ENCODE measurements at regions not wholly inside any gene's neighbourhood (a gene's known extent, or its start where the extent isn't known, plus 50 kb on each side); places are given as distances from the start of the nearest gene placed in this dataset.
A peak's percentile ranks its signal among the peaks of the same experiment; 100 is the strongest.

DNA sequence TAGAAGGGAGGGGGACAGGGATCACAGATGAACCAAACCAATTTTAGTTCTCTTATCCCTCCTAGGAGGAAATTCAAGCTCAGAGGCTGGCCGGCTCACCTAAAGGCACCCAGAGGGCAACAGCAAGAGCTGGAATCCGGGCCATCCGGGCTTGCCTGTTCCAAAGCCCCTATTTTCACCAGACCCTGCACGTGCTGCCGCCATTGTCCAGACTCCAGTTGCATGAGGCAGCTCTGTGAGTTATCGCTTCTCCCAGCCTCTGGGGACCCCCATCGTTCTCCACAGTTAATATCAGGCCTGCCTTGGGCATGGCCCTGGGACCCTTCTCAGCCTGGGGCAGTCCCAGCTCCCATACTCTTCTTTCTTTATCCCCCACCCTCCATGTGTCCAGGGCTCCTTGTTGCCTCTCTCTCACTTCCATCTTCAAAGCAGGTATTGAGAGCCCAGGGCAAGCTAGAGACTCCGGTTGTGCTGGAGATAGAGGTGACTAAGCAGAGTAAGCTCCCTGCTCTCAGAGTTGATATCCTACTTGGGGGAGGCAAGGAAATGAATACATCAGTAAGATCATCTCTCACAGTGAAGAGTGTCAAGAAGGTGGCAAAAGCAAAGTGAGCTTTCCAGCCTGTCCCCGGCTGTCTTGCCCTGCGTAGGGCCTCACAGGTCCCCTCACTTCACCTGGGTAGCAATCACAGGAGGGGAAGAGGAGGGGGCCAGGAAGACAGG is 322.8 kb downstream of the UACA start:
- DNase-seq = no peak

DNA sequence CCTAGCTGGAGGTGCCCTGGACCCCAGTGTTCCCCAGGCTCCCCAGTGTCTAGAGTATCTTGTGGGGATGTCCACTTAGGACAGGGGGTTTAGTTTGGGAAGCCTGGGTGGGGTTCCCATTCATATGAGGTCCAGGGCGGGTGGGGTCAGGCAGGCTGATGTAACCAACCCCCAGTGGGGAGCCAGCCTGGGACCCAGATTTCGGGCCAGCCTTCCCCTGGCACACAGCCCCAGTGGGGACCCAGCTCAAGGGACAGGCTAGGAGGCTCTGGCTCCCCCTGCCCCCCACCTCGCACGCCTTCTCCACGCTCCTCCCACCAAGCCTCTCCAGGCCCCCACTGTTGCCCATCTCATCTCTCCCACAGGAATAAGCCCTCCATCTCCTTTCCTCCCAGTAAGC is 323.5 kb downstream of the UACA start:
- DNase-seq = no peak

DNA sequence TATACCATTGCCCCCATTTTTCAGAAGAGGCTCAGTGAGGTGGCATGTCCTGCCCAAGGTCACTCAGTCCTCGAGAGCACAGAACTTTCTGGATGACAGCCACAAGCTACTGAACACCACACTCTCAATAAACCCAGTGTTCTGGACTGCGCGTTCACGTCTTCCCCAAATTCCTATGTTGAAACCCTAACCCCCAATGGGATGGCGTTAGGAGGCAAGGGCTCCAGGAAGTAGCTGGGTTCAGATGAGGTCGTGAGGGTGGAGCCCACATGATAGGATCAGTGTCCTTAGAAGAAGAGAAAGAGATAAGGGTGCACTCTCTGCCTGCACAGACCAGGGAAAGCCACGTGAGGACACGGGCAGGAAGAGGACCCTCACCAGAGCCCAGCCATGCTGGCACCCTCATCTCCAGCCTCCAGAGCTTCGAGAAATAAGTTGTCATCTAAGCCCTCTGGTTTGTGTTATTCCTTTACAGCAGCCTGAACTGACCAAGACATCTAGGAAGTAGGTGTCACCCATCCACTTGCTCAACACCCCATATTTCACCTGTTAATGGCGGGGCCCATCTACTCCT is 324.0 kb downstream of the UACA start:
- no peak for DNase-seq

DNA sequence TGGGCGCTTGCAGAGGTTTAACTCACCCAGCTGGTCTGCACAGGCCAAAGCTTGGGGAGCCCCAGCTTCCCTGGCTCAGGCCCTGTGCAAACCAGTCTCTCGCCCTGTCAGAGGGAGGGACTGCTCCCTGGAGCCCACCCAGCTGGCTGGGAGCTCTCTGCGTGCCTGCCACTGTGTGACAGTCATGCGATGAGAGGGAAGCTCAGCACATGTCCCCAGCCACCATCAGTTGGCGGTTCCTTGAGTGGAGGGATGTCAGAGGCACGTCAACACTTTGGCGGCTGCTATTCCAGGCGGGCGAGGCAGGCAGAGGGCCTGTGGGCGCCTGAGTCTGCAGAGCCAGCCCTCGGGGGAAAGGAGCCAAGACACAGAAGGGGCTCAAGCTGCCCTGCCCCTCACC is 324.6 kb downstream of the UACA start:
- DNase-seq = no peak

DNA sequence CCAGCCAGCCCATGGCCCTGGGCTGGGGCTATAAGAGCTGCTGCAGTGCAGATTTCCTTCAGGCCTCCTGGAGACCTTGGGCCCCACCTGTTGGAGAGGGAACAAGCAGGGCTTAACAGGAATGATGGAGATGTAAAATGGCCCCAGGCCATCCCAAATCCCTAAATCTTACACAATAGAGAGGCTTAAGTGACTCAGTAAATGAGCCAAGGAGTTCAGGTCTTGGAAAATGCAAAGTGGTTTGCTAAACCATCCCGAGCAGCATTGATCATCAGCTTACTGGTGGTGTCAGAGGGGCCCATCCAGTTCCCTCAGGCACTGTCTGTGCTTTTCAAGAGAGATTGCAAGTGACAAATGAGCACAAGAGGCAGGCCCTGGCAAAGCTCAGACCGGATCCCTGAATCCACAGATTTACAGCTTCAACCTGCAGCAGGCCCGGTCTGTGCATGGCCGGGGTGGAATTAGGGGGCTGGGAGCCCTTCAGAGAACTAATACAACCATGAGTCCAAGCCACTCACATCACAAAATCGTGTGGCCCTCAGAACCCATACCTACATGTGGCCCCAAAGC is 325.4 kb downstream of the UACA start:
- no peak for DNase-seq

DNA sequence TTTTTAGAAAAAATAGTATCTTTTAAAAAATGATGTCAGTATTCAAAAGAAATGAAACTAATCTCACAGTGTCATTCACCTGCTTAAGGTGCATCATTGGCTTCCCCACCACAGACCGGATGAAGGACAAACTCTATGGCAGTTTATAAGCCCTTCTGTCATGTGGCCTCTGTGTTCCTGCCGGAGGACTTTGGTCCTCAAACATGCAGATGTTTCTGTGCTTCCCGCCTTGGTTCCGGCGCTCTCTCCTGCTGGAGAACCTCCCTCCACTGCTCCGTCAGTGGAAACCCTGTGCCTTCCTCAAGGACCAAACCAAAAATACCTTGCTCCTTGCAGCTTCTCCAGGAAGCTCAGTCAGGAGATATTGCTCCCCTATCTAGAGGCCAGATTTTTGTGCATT is 326.3 kb downstream of the UACA start:
- DNase-seq = no peak

DNA sequence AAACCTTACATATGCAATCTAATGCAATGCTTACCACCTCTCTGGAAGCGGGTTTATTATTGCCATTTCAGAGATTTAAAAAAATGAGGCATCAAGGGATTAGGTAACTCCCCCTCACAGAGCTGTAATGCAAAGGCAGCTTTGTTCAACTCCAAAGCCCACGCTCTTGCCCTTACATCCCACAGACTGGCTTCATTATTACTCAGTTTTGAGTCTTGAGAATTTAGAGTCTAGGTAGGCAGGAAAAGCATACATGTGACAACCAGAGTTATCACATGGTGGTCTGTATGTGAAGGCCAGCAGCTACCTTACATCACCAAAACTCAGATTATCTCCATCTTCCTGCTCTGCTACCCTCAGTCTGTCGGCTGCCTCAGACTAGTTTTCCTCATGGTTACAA is 326.9 kb downstream of the UACA start:
- no peak for DNase-seq

DNA sequence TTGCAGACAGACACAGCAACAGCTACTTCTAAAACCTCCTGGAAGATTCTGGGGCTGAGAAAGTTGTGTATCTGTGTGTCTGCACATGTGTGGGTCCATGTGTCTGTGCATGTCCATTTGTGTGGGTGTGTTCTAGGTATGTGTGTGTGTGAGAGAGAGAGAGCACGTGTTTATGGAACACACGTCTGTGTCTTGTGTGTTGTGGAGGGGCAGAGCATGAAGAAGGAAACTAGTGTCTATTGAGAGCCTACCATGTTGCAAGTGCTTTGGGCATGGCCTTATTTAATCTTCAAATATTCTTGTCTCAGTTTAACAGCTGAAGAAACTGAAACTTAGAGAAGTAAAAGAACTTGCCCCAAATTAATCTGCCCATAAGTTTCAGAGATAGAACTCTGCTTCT is 327.5 kb downstream of the UACA start:
- DNase-seq = no peak

DNA sequence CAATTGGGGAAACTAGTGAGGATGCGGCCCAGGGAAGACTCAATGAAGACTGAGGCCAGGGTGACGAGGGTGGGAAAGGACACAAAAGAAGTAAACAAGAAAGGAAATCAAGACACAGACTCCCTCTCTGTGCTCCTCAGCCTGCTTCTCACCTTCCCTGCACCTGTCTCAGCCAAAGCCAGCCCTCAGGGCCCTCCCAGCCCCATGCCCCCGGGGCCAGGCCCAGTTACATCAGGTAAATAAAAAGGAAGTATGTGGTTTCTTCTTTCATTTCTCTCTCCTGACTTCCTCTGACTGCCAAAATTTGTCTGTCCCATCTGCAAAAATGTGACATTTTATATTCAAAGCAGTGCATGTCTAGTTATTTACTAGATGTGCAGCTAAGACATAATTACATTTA is 328.0 kb downstream of the UACA start:
- DNase-seq = no peak

DNA sequence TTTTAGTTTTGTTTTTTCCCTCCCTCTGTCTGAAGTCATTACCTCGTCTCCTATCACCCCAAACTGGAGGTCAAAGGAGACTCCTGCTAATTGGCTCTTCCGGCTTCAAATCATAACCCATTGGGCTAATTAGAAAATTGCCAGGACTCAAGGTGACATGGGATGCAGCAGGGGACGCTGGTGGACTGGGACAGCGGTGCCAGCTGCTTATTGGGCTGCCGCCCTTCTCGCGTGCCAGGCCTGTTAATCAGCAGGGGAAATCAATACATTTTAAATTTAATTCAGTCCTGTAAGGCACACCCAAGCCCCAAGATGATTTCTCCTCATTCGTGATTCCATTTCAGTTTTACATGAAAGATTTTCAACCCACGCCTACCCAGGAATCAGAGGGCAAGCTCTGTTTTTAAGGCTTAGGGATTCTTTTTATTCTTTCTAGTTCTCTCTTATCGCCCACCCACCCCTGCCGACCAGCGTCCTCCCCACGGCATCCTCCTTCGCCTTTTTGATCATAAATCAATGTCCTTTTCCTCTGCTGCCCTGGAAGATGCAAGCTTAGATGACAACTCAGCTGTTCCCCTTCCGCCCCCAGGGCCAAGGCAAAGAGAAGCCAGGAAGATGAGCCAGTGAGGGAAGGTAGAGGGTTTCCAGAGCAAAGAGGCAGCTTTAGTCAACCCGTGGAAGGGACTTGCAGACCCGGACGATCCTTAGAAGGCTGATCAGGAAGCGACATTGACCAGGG is 329.6 kb downstream of the UACA start:
- no peak for DNase-seq

DNA sequence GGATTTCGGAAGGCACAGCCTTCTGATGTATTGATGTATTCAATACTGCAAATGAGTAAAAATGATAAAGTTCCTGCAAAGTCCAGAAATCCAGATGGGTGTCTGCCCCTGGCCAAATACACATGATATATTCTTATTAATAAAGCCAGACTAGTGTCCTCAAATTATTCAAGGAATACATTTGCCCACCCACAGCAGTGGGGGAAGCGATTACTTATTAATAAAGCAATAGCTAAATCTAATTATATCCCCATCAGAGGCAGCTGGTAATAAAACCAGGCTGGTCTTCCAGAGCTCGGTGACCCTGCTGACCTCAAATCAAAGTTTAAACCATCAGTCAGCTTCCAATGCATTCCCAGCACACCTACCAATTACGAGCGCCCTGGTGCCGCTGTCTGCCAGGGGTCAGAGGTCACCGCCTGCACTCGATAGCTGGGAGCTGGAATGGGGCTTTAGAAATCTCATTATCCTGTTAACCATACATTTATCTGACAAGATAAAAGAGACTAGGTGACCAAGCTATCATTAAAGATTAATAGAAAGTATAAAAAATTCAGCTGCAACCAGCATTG is 330.3 kb downstream of the UACA start:
- no peak for DNase-seq

DNA sequence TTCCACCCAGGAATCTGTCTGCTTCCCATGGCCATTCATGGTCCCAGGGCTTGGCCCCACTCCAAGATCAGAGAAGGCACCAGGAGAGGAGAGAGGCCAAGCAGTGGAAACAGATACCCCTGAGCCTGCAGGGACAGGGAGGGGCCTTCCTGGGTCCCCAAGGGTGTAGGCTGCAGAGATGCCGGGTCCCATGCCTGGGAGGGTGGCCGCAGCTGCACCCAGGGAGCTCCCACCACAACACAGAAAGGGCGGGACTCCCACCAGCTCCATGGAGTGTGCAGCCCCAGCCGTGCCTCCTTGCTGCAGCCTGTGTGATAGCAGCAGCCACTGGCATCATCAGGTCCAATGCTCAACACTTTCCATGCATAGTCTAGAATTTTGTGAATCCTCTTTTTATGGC is 331.5 kb downstream of the UACA start:
- DNase-seq = no peak

DNA sequence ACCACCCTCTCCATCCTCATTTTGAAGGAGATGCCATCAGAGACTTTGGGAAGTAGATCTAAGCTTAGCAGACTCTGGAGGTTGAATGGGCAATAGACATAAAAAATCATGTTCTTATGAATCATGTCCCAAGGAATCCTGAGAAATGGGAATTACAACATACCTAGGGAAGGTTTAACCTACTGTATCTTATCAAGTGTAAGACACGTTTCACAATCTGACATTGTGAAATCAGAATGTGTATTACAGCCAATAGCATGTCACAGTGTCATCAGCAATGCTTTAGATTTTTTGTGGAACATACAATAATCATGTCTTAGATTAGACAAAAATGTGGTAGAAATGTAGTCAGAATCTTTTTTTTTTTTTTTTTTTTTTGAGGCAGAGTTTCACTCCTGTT is 332.4 kb upstream of the TLE3 start:
- no peak for DNase-seq

DNA sequence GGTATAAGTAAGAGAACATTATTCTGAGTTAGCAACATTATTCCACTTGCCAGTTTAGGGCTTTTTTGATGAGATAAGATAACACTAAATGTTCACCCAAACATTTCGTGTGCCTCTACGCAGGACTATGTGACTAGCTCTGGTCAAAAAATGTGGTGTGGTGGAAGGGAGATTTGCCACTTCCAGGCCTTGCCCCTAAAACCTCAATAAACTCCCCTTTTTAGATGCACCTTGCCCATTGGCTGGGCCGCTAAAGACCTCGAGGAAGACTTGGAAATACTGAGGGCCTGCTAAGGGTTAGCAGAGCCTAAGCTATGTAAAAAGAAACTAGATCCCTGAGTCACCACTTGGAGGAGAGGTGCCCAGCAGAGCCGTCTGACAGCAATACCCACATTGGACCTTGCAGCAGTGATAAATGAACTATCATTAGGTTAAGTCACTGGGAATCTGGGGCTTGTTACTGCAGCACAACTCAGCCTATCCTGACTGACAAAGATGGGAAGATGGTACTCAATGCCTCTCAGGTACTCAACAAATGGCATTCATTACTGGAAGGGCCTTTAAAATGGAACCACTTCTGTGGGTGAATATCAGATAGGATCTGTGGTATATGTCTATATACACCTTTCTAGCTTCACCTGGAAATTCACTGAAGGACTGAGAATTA is 331.5 kb upstream of the TLE3 start:
- no peak for DNase-seq

DNA sequence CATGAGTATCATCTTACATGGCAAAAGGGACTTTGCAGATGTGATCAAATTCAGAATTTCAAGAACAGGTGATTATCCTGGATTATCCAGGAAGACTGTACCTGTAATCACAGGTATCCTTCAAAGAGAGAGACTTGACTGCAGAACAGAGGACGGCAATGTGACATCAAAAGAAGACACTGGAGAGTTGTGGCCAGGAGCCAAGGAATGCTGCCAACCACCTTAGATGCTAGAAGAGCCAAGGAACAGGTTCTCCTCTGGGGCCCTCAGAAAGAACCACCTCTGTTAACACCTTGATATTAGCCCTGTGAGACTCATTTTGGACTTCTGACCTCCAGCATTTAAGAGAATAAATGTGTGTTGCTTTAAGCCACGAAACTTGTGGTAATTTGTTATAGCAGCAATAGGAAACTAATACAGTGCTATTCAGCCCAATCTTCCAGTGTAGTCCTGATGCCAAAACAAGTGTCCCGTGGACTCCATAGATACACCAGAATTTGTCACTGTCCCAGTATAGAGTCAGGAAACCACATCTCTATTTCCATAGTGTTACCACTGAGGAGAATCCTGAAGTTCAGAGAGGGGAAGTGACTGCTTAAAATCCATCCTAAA is 330.6 kb upstream of the TLE3 start:
- DNase-seq = no peak

DNA sequence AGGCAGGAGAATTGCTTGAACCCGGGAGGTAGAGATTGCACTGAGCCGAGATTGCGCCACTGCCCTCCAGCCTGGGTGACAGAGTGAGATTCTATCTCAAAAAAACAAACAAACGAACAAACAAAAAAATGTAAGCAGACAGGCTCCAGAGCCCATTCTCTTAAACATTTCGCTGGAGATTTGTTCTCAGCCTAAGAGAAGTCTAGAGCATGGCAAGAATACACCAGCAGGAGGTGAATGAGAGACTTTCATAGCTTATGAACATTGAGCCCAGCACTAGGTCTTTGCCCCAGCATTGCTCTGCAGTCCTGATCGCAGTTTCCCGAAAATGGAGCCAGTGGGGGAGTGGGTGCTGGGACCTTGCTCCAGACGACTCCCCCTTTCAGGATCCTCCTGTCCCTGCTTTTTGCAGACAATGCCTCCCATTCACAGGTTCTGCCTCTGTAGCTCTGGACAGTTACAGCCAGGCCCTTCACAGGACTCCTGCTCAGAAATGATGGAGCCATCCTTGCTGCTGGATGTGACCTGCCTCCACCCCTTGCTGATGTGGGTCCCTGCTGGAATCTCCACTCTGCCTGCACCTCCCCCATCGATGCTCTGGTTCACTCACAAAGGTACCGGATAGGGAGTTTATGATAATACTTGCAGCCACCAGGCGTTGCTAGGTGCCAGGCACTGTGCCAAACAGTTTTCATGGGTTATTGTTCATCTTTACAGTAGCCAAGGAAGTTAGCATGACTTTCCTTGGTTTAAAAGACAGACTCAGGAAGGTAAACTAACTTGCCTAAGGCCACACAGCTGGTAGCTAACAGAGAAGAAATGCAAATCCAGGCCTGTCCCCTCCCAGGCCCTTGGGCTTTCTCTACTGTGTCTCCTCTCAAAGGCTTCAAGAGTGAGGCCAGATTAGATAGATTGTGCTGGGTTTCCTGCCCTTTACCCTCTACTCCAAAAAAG is 329.7 kb upstream of the TLE3 start:
- DNase-seq = no peak

DNA sequence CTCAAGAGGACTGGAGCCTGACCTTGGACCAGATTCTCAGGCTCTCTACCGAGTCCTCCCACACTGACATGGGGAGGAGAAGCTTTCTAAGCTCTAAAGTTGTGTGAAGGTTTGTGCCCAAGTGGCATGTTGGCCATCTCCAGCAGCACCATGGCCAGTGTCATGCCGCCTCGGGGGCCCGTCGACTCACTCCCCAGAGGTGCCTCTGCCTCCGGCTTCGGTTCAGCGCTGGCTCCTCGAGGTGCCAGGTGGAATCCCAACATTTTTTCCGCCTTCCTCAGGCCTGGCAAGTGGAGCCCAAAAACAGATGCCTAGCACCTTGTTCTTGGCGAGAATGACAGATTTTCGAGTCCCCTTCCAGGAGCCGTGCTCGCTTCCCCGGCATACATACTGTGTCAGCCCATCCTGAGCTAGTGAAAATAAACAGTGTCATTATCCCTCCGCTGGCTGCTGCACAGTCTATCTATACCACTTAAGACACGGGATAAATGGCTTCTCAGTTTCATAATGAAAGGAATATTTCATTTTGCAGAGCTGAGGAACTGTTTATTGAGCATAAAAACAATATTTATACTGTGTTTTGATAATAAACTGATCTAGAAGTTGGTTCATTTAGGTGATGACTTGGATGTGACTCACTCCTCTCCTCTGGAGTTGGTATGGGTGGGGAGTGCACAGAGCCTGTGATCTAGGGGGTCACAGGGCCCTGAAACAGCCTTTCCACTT is 328.5 kb upstream of the TLE3 start:
- DNase-seq = no peak

DNA sequence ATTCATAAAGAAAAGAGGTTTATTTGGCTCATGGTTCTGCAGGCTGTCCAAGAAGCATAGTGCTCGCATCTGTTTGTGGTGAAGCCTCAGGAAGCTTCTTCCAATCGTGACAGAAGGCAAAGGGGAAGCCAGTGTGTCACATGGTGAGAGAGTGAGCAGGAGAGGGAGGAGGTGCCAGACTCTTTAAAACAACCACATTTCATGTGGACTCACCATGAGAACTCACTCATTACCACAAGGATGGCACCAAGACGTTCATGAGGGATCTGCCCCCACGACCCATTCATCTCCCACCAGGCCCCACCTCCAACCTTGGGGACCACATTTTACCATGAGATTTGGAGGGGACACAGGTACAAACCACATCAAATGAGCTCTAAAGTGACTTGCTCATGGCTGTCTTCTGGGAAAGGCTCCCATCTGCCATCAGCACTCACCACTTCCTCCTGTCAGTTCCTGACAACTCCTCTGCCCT is 327.3 kb upstream of the TLE3 start:
- DNase-seq = peak in 1 of 5 experiments; percentile 31

DNA sequence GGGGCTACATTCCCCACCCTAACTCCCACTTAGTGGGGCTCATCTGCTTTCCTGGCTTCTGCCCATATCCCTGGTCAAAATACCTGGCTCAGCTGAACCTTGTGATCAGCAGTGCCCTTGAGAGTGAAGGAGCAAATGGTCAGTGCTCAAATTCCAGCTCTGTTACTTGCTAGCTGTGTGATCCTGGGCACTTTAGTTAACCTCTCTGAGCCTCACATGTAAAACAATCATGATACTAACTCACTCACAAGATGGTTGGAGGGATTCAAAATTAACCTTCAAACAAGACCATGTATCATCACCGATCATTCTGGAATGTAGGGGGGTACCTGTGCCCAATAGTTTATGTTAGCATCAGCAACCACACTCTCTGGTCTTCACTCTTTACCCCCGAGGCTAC is 325.6 kb upstream of the TLE3 start:
- DNase-seq = no peak

DNA sequence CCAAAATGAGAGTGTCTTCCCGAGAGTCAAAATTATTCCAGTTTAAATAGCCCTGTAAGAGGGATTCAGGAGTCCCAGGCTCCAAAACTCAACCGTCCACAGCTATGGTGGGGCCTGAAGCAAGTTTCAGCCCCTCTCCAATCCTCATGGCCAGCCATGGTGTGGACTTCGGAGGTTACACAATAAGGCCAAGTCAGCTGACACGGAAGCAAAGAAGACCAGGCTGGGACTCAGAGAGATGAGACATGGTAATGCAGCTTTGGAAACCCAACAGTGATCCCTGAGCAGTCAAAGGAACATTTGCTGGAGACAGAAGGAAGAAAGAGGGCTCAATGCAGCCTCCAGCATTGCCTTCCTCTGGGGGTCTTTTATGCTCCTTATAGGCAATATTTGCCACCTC is 324.6 kb upstream of the TLE3 start:
- DNase-seq = no peak

Data from T-helper 2 cell (primary cell).